Loucy (cell line): ENCODE measurements at regions not wholly inside any gene's neighbourhood (a gene's known extent, or its start where the extent isn't known, plus 50 kb on each side); places are given as distances from the start of the nearest gene placed in this dataset.

Experiments
- H2AFZ ChIP-seq: fragments of 200-600 bp; sonication (generic); 2 replicates; pipeline ENCODE4 v1.6.0; 2016; ENCODE audit warnings: antibody characterized with exemption, mild to moderate bottlenecking, low read length, moderate library complexity
- H3F3A ChIP-seq: fragments of 200-600 bp; 2 replicates; pipeline ENCODE4 v1.6.0; 2016; ENCODE audit warnings: antibody characterized with exemption, low read depth, mild to moderate bottlenecking
- H3K27me3 ChIP-seq: fragments of 200-600 bp; sonication (generic); 2 replicates; pipeline ENCODE4 v1.6.1; 2014; ENCODE audit warnings: low read length, mild to moderate bottlenecking; ENCODE audit not compliant: insufficient read depth, poor library complexity, severe bottlenecking
- H3K36me3 ChIP-seq: fragments of 200-600 bp; sonication (generic); 2 replicates; pipeline ENCODE4 v1.6.1; 2016; ENCODE audit warnings: low read length; ENCODE audit not compliant: insufficient read depth
- H3K4me1 ChIP-seq: fragments of 200-600 bp; sonication (generic); 2 replicates; pipeline ENCODE4 v1.5.1; 2014; ENCODE audit warnings: low read length, mild to moderate bottlenecking; ENCODE audit not compliant: insufficient read depth, poor library complexity, severe bottlenecking
- H3K4me2 ChIP-seq: fragments of 200-600 bp; sonication (generic); 2 replicates; pipeline ENCODE4 v1.6.0; 2014; ENCODE audit warnings: antibody characterized with exemption, low read length, low read depth, mild to moderate bottlenecking; ENCODE audit not compliant: poor library complexity, severe bottlenecking
- H3K4me3 ChIP-seq: fragments of 200-600 bp; sonication (generic); 2 replicates; pipeline ENCODE4 v1.5.1; 2014; ENCODE audit warnings: low read length, mild to moderate bottlenecking, mixed read lengths; ENCODE audit not compliant: poor library complexity, severe bottlenecking
- H3K79me2 ChIP-seq: fragments of 200-600 bp; sonication (generic); 2 replicates; pipeline ENCODE4 v1.6.1; 2014; ENCODE audit warnings: low read length; ENCODE audit not compliant: insufficient read depth
- H3K9ac ChIP-seq: fragments of 200-600 bp; sonication (generic); 2 replicates; pipeline ENCODE4 v1.6.0; 2014; ENCODE audit warnings: mild to moderate bottlenecking, low read depth, low read length, moderate library complexity; ENCODE audit not compliant: poor library complexity, severe bottlenecking
- H3K9me2 ChIP-seq: fragments of 200-600 bp; sonication (generic); replicated peaks from 2 replicates; pipeline ENCODE4 v1.6.1; 2016; ENCODE audit warnings: low read depth, low read length, mixed read lengths
- H3K9me3 ChIP-seq: fragments of 200-600 bp; sonication (generic); 2 replicates; pipeline ENCODE4 v1.6.1; 2014; ENCODE audit warnings: mild to moderate bottlenecking, antibody characterized with exemption, low read length, low read depth; ENCODE audit not compliant: insufficient read depth
- H4K20me1 ChIP-seq: fragments of 200-600 bp; sonication (generic); 2 replicates; pipeline ENCODE4 v1.6.0; 2014; ENCODE audit warnings: antibody characterized with exemption, low read length, mild to moderate bottlenecking; ENCODE audit not compliant: insufficient read depth, poor library complexity, severe bottlenecking
- EZH2phosphoT487 ChIP-seq: fragments of 200-600 bp; IDR thresholded peaks from 2 replicates; pipeline ENCODE4 v1.6.1; 2018; ENCODE audit warnings: antibody characterized with exemption, mild to moderate bottlenecking, moderate library complexity, borderline replicate concordance
- TF ChIP-seq, protein P1 (sequence below): fragments of 200-600 bp; sonication (generic); conservative IDR thresholded peaks from 2 replicates; pipeline ENCODE4 v1.5.1; 2014; ENCODE audit warnings: mild to moderate bottlenecking, antibody characterized with exemption, low read length

DNA sequence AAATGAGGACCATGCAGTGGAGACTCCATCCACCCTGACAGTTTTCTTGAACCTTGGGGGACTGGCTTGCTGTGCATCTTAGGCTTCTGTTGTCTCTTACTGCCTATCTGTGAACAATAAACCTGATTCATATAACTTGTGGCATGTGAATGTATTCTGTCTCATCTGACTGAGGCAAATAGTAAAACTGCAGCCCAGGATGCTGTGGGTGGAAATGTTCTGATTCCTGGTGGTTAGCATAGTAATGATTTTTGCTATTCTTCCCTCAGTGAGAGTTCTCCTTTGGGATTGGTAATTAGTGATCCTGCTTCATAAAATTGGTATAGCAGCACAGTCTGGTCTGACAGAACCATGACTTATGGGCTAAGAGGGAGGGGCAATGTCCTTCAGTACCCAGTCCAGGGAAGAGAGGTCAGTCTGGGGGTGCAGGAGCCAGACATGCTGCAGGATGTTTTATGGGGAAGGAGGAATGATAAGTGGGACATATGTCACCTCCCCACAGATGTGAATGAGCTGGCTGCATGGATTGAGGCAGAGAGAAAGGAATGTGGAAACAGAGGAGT lies 147.1 kb downstream of the OR2B2 start:
- Histone ChIP-seq H3K36me3 (no peaks in the 10 kb centered on the region), H3F3A (no peaks in the 10 kb centered on the region), H3K4me3 (no peak overlapping the region), H3K4me2 (no peak overlapping the region), H3K9me3 (no peaks in the 10 kb centered on the region), H2AFZ (no peak overlapping the region), H3K4me1 (peaks cover 6% of the 10 kb centered on the region), H3K27me3 (no peaks in the 10 kb centered on the region), H3K9ac (no peak overlapping the region), H4K20me1 (no peaks in the 10 kb centered on the region), H3K79me2 (no peaks in the 10 kb centered on the region), H3K9me2 (no peaks in the 10 kb centered on the region)
- TF ChIP-seq, protein P1, sequence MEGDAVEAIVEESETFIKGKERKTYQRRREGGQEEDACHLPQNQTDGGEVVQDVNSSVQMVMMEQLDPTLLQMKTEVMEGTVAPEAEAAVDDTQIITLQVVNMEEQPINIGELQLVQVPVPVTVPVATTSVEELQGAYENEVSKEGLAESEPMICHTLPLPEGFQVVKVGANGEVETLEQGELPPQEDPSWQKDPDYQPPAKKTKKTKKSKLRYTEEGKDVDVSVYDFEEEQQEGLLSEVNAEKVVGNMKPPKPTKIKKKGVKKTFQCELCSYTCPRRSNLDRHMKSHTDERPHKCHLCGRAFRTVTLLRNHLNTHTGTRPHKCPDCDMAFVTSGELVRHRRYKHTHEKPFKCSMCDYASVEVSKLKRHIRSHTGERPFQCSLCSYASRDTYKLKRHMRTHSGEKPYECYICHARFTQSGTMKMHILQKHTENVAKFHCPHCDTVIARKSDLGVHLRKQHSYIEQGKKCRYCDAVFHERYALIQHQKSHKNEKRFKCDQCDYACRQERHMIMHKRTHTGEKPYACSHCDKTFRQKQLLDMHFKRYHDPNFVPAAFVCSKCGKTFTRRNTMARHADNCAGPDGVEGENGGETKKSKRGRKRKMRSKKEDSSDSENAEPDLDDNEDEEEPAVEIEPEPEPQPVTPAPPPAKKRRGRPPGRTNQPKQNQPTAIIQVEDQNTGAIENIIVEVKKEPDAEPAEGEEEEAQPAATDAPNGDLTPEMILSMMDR: no peak
- TF ChIP-seq EZH2phosphoT487: no peak

DNA sequence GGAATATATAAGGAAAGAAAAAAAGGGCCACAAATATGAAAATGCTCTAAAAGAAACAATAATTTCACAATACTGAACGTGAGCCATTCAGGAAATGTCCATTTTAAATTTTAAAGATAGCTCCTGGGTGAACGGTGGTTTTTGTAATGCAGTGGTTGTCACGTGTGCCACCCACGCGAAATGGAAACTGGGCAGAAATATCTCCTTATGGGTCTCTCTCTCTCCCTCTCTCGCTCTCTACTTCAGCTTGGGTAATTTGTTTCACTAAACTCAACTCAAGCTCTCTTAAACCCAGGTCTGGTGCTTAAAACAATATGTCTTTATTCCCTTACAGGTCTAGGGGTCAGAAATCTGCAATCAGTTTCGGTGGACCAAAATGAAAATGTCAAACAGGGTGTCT lies 150.8 kb downstream of the OR2B2 start:
- Histone ChIP-seq H3K4me2 (no peak overlapping the region), H3K4me1 (peaks cover 31% of the 10 kb centered on the region), H3K9me3 (no peaks in the 10 kb centered on the region), H3F3A (no peaks in the 10 kb centered on the region), H3K36me3 (no peaks in the 10 kb centered on the region), H2AFZ (no peak overlapping the region), H3K79me2 (peaks cover 16% of the 10 kb centered on the region; the same call in 1 of the 2 replicates), H3K27me3 (no peaks in the 10 kb centered on the region), H3K9ac (no peak overlapping the region), H3K9me2 (no peaks in the 10 kb centered on the region), H3K4me3 (no peak overlapping the region), H4K20me1 (no peaks in the 10 kb centered on the region)
- TF ChIP-seq, protein P1: no peak
- no peak for TF ChIP-seq EZH2phosphoT487

DNA sequence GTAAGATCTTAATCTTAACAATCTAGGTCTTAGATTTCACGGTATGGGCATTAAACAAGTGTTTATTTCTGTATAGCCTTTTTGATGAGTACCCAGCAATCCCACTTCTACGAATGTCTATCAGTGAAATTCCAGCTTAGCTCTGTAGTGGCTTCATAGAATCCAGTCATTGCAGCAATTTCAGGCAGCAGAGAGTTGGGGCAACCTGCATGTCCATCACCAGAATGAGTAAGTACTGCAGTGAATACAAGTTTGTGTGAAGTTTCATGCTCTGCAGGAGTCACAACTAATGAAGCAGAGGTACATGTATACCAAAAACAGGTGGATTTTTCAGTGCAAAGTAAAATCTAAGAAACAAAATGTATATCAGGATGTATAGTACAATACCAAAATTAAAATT lies 151.7 kb downstream of the OR2B2 start:
- H3K36me3 ChIP-seq: no peaks in the 10 kb centered on the region
- no peak overlapping the region for H3K9ac ChIP-seq
- H2AFZ ChIP-seq: no peak overlapping the region
- no peak overlapping the region for H3K4me2 ChIP-seq
- H4K20me1 ChIP-seq: no peaks in the 10 kb centered on the region
- H3F3A ChIP-seq: no peaks in the 10 kb centered on the region
- peaks cover 16% of the 10 kb centered on the region; the same call in 1 of the 2 replicates for H3K79me2 ChIP-seq
- no peaks in the 10 kb centered on the region for H3K27me3 ChIP-seq
- peaks cover 32% of the 10 kb centered on the region for H3K4me1 ChIP-seq
- H3K4me3 ChIP-seq: no peak overlapping the region
- H3K9me3 ChIP-seq: no peaks in the 10 kb centered on the region
- no peaks in the 10 kb centered on the region for H3K9me2 ChIP-seq
- no peak for TF ChIP-seq EZH2phosphoT487
- TF ChIP-seq, protein P1: no peak
